ENCODE measurements at regions not wholly inside any gene's neighbourhood (a gene's known extent, or its start where the extent isn't known, plus 50 kb on each side); places are given as distances from the start of the nearest gene placed in this dataset.

- Histone ChIP-seq H3K36me3 (no peaks in the 10 kb centered on the region), H3K9me3 (no peaks in the 10 kb centered on the region), H3K27me3 (no peaks in the 10 kb centered on the region), H3K4me1 (no peaks in the 10 kb centered on the region), H3K4me3 (no peak overlapping the region), H3K27ac (no peak overlapping the region)
- no peak for DNase-seq
- TF ChIP-seq POLR2A (IDR thresholded peaks at IDR 0.05) (no peak), CTCF (IDR thresholded peaks at IDR 0.05) (no peak)
- intact Hi-C loops (cut with DNase I; ENCODE audit: low total_unique reads), result no loop called here
Measured at GRCh38 chr5:9716838-9717281, 86.7 kb upstream of the TAS2R1 start.

GRCh38 chr5:9715891-9716335, 85.8 kb upstream of the TAS2R1 start:
- H3K27me3 ChIP-seq, result no peaks in the 10 kb centered on the region
- no peak overlapping the region for H3K27ac ChIP-seq
- TF ChIP-seq CTCF (IDR thresholded peaks at IDR 0.05) (no peak), POLR2A (IDR thresholded peaks at IDR 0.05) (no peak)
- no peaks in the 10 kb centered on the region for H3K9me3 ChIP-seq
- intact Hi-C loops (cut with DNase I; ENCODE audit: low total_unique reads), result no loop called here
- DNase-seq, result no peak
- no peak overlapping the region for H3K4me3 ChIP-seq
- no peaks in the 10 kb centered on the region for H3K36me3 ChIP-seq
- no peaks in the 10 kb centered on the region for H3K4me1 ChIP-seq

GRCh38 chr5:9713959-9714586, 83.9 kb upstream of the TAS2R1 start:
- Histone ChIP-seq H3K9me3 (no peaks in the 10 kb centered on the region), H3K36me3 (no peaks in the 10 kb centered on the region), H3K27me3 (no peaks in the 10 kb centered on the region), H3K27ac (no peak overlapping the region), H3K4me3 (no peak overlapping the region), H3K4me1 (no peaks in the 10 kb centered on the region)
- intact Hi-C loops (cut with DNase I; ENCODE audit: low total_unique reads), result no loop called here
- TF ChIP-seq POLR2A (IDR thresholded peaks at IDR 0.05), result no peak
- no peak for TF ChIP-seq CTCF (IDR thresholded peaks at IDR 0.05)
- no peak for DNase-seq

- H3K4me1 ChIP-seq, result no peaks in the 10 kb centered on the region
- no peaks in the 10 kb centered on the region for H3K27me3 ChIP-seq
- H3K9me3 ChIP-seq, result no peaks in the 10 kb centered on the region
- DNase-seq, result no peak
- TF ChIP-seq POLR2A (IDR thresholded peaks at IDR 0.05) (no peak), CTCF (IDR thresholded peaks at IDR 0.05) (no peak)
- no peak overlapping the region for H3K4me3 ChIP-seq
- intact Hi-C loops (cut with DNase I; ENCODE audit: low total_unique reads), result no loop called here
- no peak overlapping the region for H3K27ac ChIP-seq
- H3K36me3 ChIP-seq, result no peaks in the 10 kb centered on the region
Measured at GRCh38 chr5:9713356-9713755, 83.2 kb upstream of the TAS2R1 start.

- no peak for DNase-seq
- intact Hi-C loops (cut with DNase I; ENCODE audit: low total_unique reads), result no loop called here
- H3K4me3 ChIP-seq, result no peak overlapping the region
- TF ChIP-seq POLR2A (IDR thresholded peaks at IDR 0.05) (no peak), CTCF (IDR thresholded peaks at IDR 0.05) (no peak)
- H3K27me3 ChIP-seq, result no peaks in the 10 kb centered on the region
- H3K27ac ChIP-seq, result no peak overlapping the region
- H3K9me3 ChIP-seq, result no peaks in the 10 kb centered on the region
- H3K36me3 ChIP-seq, result no peaks in the 10 kb centered on the region
- H3K4me1 ChIP-seq, result no peaks in the 10 kb centered on the region
Measured at GRCh38 chr5:9712911-9713310, 82.8 kb upstream of the TAS2R1 start.

Data from uterus (tissue), 3 donors.